Smooth muscle cell (in vitro differentiated cells): ENCODE measurements at regions not wholly inside any gene's neighbourhood (a gene's known extent, or its start where the extent isn't known, plus 50 kb on each side); places are given as distances from the start of the nearest gene placed in this dataset.

ENCODE experiments used
- DNase-seq: peaks from one replicate; lab custom pipeline; 2025; ENCODE audit not compliant: unreplicated experiment; lab: John Stamatoyannopoulos, UW
- H2AFZ ChIP-seq: fragments of 200-600 bp; sonication (generic); 2 replicates; pipeline ENCODE4 v1.6.0; 2016; ENCODE audit warnings: antibody characterized with exemption, low read depth, mild to moderate bottlenecking
- H3F3A ChIP-seq: fragments of 200-600 bp; sonication (generic); 2 replicates; pipeline ENCODE4 v1.6.0; 2017; ENCODE audit warnings: antibody characterized with exemption, low read depth
- H3K27ac ChIP-seq: fragments of 200-600 bp; sonication (generic); 2 replicates; pipeline ENCODE4 v1.5.1; 2016; ENCODE audit warnings: low read depth, mild to moderate bottlenecking
- H3K27me3 ChIP-seq: fragments of 200-600 bp; sonication (generic); 2 replicates; pipeline ENCODE4 v1.6.1; 2016; ENCODE audit warnings: low read depth, mild to moderate bottlenecking
- H3K36me3 ChIP-seq: fragments of 200-600 bp; sonication (generic); 2 replicates; pipeline ENCODE4 v1.5.1; 2016; ENCODE audit warnings: low read depth
- H3K4me1 ChIP-seq: fragments of 200-600 bp; sonication (generic); 2 replicates; pipeline ENCODE4 v1.5.1; 2016; ENCODE audit warnings: low read depth
- H3K4me2 ChIP-seq: fragments of 200-600 bp; sonication (generic); 2 replicates; pipeline ENCODE4 v1.6.0; 2016; ENCODE audit warnings: mild to moderate bottlenecking
- H3K4me3 ChIP-seq: fragments of 200-600 bp; sonication (generic); 2 replicates; pipeline ENCODE4 v1.5.1; 2016; ENCODE audit warnings: mild to moderate bottlenecking
- H3K79me2 ChIP-seq: fragments of 200-600 bp; sonication (generic); 2 replicates; pipeline ENCODE4 v1.6.0; 2016; ENCODE audit warnings: low read depth, mild to moderate bottlenecking
- H3K9ac ChIP-seq: fragments of 200-600 bp; sonication (generic); 2 replicates; pipeline ENCODE4 v1.6.0; 2016; ENCODE audit warnings: low read depth
- H3K9me3 ChIP-seq: fragments of 200-600 bp; sonication (generic); replicated peaks from 2 replicates; pipeline ENCODE4 v1.5.1; 2016; ENCODE audit warnings: low read depth
- H4K20me1 ChIP-seq: fragments of 200-600 bp; sonication (generic); 2 replicates; pipeline ENCODE4 v1.6.0; 2016; ENCODE audit warnings: low read depth
- WGBS: methylation state at CpG from one replicate; pipeline ENCODE4 v1.1.7; 2016; ENCODE audit warnings: low lambda C conversion rate; 5-methylcytosine and 5-hydroxymethylcytosine counted together
- TF ChIP-seq, protein P1 (sequence below): fragments of 200-600 bp; sonication (generic); IDR thresholded peaks from 2 replicates; pipeline ENCODE4 v1.5.1; 2017; ENCODE audit warnings: borderline replicate concordance, mild to moderate bottlenecking, antibody characterized with exemption; ENCODE audit not compliant: insufficient read depth, poor library complexity, severe bottlenecking

DNA sequence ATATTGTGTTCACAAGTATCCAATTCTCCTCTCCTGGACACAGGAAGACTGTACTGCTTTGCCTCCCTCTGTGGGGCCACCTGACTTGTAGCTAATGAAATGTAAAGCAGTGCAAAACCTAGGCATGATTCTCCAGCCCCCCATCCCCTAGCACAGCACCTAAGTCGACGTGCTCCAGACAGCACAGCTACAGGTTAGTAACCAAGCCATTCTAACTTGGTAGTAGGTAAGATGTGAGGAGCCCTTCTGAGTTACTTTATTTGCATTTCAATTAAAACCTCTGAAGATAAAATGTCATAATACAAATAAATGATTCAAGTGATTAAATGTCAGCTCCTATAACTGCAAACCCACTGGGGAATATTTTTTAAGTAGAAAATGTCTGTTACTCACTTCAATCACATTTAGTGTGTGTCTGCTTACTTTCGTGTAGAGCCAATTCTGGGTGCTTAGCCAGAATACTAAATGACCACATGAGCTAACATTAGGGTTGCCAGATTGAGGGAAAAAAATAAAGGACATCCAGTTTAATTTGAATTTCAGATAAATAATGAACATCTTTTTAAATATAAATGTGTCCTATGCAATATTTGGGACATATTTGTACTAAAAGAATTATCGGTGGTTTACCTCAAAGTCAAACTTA is 64.8 kb upstream of the HIF1A start:
- no peak overlapping the region for H3K4me3 ChIP-seq
- DNase-seq, result no peak
- no peaks in the 10 kb centered on the region for H4K20me1 ChIP-seq
- no peak overlapping the region for H3K4me2 ChIP-seq
- TF ChIP-seq, protein P1, sequence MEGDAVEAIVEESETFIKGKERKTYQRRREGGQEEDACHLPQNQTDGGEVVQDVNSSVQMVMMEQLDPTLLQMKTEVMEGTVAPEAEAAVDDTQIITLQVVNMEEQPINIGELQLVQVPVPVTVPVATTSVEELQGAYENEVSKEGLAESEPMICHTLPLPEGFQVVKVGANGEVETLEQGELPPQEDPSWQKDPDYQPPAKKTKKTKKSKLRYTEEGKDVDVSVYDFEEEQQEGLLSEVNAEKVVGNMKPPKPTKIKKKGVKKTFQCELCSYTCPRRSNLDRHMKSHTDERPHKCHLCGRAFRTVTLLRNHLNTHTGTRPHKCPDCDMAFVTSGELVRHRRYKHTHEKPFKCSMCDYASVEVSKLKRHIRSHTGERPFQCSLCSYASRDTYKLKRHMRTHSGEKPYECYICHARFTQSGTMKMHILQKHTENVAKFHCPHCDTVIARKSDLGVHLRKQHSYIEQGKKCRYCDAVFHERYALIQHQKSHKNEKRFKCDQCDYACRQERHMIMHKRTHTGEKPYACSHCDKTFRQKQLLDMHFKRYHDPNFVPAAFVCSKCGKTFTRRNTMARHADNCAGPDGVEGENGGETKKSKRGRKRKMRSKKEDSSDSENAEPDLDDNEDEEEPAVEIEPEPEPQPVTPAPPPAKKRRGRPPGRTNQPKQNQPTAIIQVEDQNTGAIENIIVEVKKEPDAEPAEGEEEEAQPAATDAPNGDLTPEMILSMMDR, result no peak
- H2AFZ ChIP-seq, result no peak overlapping the region
- no peaks in the 10 kb centered on the region for H3K36me3 ChIP-seq
- H3K9ac ChIP-seq, result no peak overlapping the region
- H3F3A ChIP-seq, result no peaks in the 10 kb centered on the region
- no peaks in the 10 kb centered on the region for H3K9me3 ChIP-seq
- no peaks in the 10 kb centered on the region for H3K79me2 ChIP-seq
- H3K27ac ChIP-seq, result no peak overlapping the region
- H3K4me1 ChIP-seq, result no peaks in the 10 kb centered on the region
- no peaks in the 10 kb centered on the region for H3K27me3 ChIP-seq
- WGBS, result 78% methylated on average over 4 of the region's 4 CpGs

DNA sequence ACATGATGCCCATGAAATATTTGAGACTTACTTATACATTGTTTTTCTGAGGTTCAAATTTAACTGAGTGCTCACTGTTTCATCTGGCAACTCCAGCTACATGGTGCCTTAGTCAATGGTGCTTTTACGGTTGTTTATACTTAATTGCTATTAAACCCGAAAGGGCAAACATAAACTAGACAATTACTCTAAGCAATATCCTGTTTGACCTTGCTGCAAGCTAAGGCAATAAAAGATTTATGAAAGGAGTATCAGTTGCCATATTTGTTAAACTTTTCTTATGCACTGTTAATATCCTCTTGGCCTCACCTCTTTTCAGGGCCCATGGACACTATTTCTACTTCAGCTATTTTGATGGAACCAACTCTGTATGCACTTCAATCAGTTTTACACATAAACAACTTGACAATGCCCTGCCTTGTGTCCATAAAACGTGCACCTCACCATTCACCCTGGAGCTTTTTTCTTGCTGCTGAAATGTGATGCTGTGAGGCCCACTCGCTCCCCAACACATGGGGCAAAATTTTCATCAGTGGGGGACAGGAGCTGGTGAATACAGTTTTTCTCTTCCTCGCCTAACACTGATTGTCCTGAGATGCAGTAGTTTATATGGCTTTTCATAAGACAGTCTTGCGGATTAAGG is 64.1 kb upstream of the HIF1A start:
- H3K9ac ChIP-seq, result no peak overlapping the region
- H3K27me3 ChIP-seq, result no peaks in the 10 kb centered on the region
- no peak for DNase-seq
- H3F3A ChIP-seq, result no peaks in the 10 kb centered on the region
- H3K4me3 ChIP-seq, result no peak overlapping the region
- H3K4me2 ChIP-seq, result no peak overlapping the region
- H3K36me3 ChIP-seq, result no peaks in the 10 kb centered on the region
- no peaks in the 10 kb centered on the region for H4K20me1 ChIP-seq
- H2AFZ ChIP-seq, result no peak overlapping the region
- TF ChIP-seq, protein P1, result no peak
- H3K9me3 ChIP-seq, result no peaks in the 10 kb centered on the region
- H3K4me1 ChIP-seq, result no peaks in the 10 kb centered on the region
- no peaks in the 10 kb centered on the region for H3K79me2 ChIP-seq
- H3K27ac ChIP-seq, result no peak overlapping the region
- WGBS, result 82% methylated on average over 6 of the region's 6 CpGs

DNA sequence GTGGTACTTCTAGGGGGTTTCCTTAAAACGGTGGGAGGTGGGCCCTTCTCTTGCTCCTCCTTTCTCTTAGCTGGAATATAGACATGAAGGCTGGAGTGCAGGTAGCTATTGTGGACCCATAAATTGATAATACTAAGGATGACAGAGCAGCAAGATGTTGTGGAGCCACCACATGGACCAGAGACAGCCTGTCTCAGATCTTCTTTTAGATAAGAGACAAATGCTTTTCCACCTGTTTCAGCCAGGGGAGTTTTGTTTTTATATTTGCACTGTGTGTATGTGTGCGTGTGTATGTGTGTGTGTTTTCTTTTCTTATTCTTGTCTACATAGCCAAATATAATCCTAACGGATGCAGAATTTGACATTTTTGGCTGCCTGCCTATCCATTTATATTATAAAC is 62.9 kb upstream of the HIF1A start:
- WGBS, result 93% methylated on average over 3 of the region's 3 CpGs

More for the DNA sequence above, 62.9 kb upstream of the HIF1A start:
- Histone ChIP-seq H3K4me2 (no peak overlapping the region), H4K20me1 (no peaks in the 10 kb centered on the region), H3K4me1 (no peaks in the 10 kb centered on the region), H2AFZ (no peak overlapping the region), H3F3A (no peaks in the 10 kb centered on the region), H3K9me3 (no peaks in the 10 kb centered on the region), H3K36me3 (no peaks in the 10 kb centered on the region), H3K79me2 (no peaks in the 10 kb centered on the region), H3K4me3 (no peak overlapping the region), H3K9ac (no peak overlapping the region), H3K27me3 (no peaks in the 10 kb centered on the region), H3K27ac (no peak overlapping the region)
- TF ChIP-seq, protein P1, result no peak
- DNase-seq, result no peak
